GM12878 (cell line): ENCODE measurements at regions not wholly inside any gene's neighbourhood (a gene's known extent, or its start where the extent isn't known, plus 50 kb on each side); places are given as distances from the start of the nearest gene placed in this dataset.
"Not testable (repeated sequence)": the region's sequence is repeated elsewhere in the genome, so short reads cannot be mapped to it uniquely, and the experiment has no call there.

Experiments used
- ATAC-seq: fragments of 200-7000 bp; cut with Tn5 transposase; 3 replicates; pipeline ENCODE4 v1.9.1; 2020; ENCODE audit warnings: mild to moderate bottlenecking, moderate library complexity
- BruUV-seq: library from RNA; stranded (reverse); fragments of 400-500 nt; replicated peaks from 2 replicates; lab custom pipeline; 2021; lab: Mats Ljungman, UMichigan
- CTCF ChIA-PET: fragments of 300-600 bp; sonication (Branson Sonifier 250); formaldehyde crosslinking; extraction: SDS; loops from one replicate; lab custom pipeline; 2021; ENCODE audit warnings: inconsistent platforms; lab: Yijun Ruan, JAX
- POLR2A ChIA-PET: fragments of 350-600 bp; formaldehyde crosslinking; extraction: SDS; loops from one replicate; lab custom pipeline; 2021; ENCODE audit warnings: inconsistent platforms; lab: Charles Lee
- RAD21 ChIA-PET: fragments of 300-600 bp; sonication (Branson Sonifier 250); formaldehyde crosslinking; loops from one replicate; lab custom pipeline; 2023; ENCODE audit warnings: antibody characterized with exemption; ENCODE audit not compliant: unreplicated experiment; lab: Charles Lee
- SMC1A ChIA-PET: fragments of 300-600 bp; sonication (Branson Sonifier 250); formaldehyde crosslinking; loops from one replicate; lab custom pipeline; 2023; ENCODE audit not compliant: unreplicated experiment, uncharacterized antibody; lab: Charles Lee
- DNase-seq: peaks from one replicate; pipeline ENCODE4 v3.0.0-alpha.2; 2011; ENCODE audit warnings: low read depth, low spot score
- FAIRE-seq: peaks from 3 replicates; lab custom pipeline; 2011; peaks lifted over from hg19 to GRCh38; lab: Jason Lieb, UNC
- H2AFZ ChIP-seq: 2 replicates; pipeline ENCODE4 v1.6.0; 2011; ENCODE audit warnings: low read depth, low read length, control low read depth; ENCODE audit not compliant: control insufficient read depth
- H3K27ac ChIP-seq: 2 replicates; pipeline ENCODE4 v1.5.1; 2011; ENCODE audit warnings: control low read depth; ENCODE audit not compliant: control insufficient read depth, insufficient read depth
- H3K27me3 ChIP-seq, 2 experiments: replicated peaks in 1 of 2; 2 replicates each; pipeline versions ENCODE4 v1.6.0 to v1.6.1; 2011; ENCODE audit warnings: low read length in 1 of 2; ENCODE audit not compliant: control insufficient read depth in 2 of 2, insufficient read depth in 2 of 2
- H3K36me3 ChIP-seq, 2 experiments: 2 replicates each; pipeline ENCODE4 v1.5.1; 2011; ENCODE audit warnings: low read length in 1 of 2; ENCODE audit not compliant: control insufficient read depth in 2 of 2, insufficient read depth in 2 of 2
- H3K4me1 ChIP-seq: 2 replicates; pipeline ENCODE4 v1.6.1; 2011; ENCODE audit warnings: mild to moderate bottlenecking, low read length, moderate library complexity, mixed read lengths; ENCODE audit not compliant: control insufficient read depth, insufficient read depth
- H3K4me2 ChIP-seq: 2 replicates; pipeline ENCODE4 v1.6.0; 2011; ENCODE audit warnings: control low read depth; ENCODE audit not compliant: control insufficient read depth, insufficient read depth
- H3K4me3 ChIP-seq: fragments of 200-600 bp; sonication (generic); 2 replicates; pipeline ENCODE4 v1.5.1; 2016
- H3K79me2 ChIP-seq: 2 replicates; pipeline ENCODE4 v1.6.0; 2011; ENCODE audit warnings: low read length; ENCODE audit not compliant: control insufficient read depth, insufficient read depth
- H3K9ac ChIP-seq: 2 replicates; pipeline ENCODE4 v1.8.0; 2011; ENCODE audit warnings: low read length, control low read depth, mixed read lengths; ENCODE audit not compliant: control insufficient read depth, insufficient read depth
- H3K9me3 ChIP-seq: replicated peaks from 3 replicates; pipeline ENCODE4 v1.5.1; 2011; ENCODE audit warnings: mild to moderate bottlenecking, low read length; ENCODE audit not compliant: control insufficient read depth, insufficient read depth
- H4K20me1 ChIP-seq: 2 replicates; pipeline ENCODE4 v1.6.0; 2011; ENCODE audit not compliant: control insufficient read depth, insufficient read depth
- BHLHE40 ChIP-seq, 2 experiments: fragments of 450-650 bp in 1 of 2; IDR thresholded peaks; 2 replicates each; pipeline ENCODE4 v1.6.1; 2011 to 2017; ENCODE audit warnings: low read depth in 2 of 2, borderline replicate concordance in 1 of 2, improper control_type of control experiment in 1 of 2, low read length in 1 of 2, mild to moderate bottlenecking in 1 of 2
- SPI1 ChIP-seq: IDR thresholded peaks from 2 replicates; pipeline ENCODE4 v1.6.1; 2011; ENCODE audit warnings: low read depth, mild to moderate bottlenecking, low read length, moderate library complexity, borderline replicate concordance; ENCODE audit not compliant: insufficient read depth
- WGBS: methylation state at CpG from one replicate; pipeline ENCODE4 v1.1.6; 2016; ENCODE audit warnings: low lambda C conversion rate; ENCODE audit not compliant: insufficient replicate concordance, insufficient coverage; ENCODE audit errors: missing lambda C conversion rate; 5-methylcytosine and 5-hydroxymethylcytosine counted together
- in situ Hi-C: fragments of 300-500 bp; cut with MboI; formaldehyde crosslinking; loops from 9 replicates; pipeline ENCODE4 v1.14.3; 2018; ENCODE audit warnings: mixed read lengths
- intact Hi-C: fragments of 100-400 bp; cut with micrococcal nuclease; formaldehyde crosslinking; loops from one replicate; pipeline ENCODE4 v1.14.2; 2022; ENCODE audit not compliant: unreplicated experiment

GRCh38 chr1:95297906-95298305, 63.9 kb downstream of the RWDD3 start:
- in situ Hi-C loops, DNase-seq, H3K27me3 ChIP-seq, SMC1A ChIA-PET, CTCF ChIA-PET, BruUV-seq, H3K4me2 ChIP-seq, POLR2A ChIA-PET, H3K79me2 ChIP-seq, intact Hi-C loops, RAD21 ChIA-PET, H3K9ac ChIP-seq, H2AFZ ChIP-seq, ATAC-seq, H3K4me1 ChIP-seq, H3K27ac ChIP-seq, H3K9me3 ChIP-seq, H3K4me3 ChIP-seq, H4K20me1 ChIP-seq, H3K36me3 ChIP-seq, FAIRE-seq: not testable (repeated sequence)
- 83% methylated on average over 20 of the region's 20 CpGs for WGBS

GRCh38 chr1:95301091-95301490, 67.1 kb downstream of the RWDD3 start:
- in situ Hi-C loops (no loop called here), intact Hi-C loops (no loop called here)
- no peak overlapping the region for H3K9ac ChIP-seq
- H2AFZ ChIP-seq = no peak overlapping the region
- ChIA-PET RAD21 (no interaction called here), CTCF (no interaction called here), SMC1A (no interaction called here), POLR2A (no interaction called here)
- no peak for FAIRE-seq
- no peak for ATAC-seq
- no peak overlapping the region for H3K4me3 ChIP-seq
- no peak overlapping the region for H3K27ac ChIP-seq
- no peak overlapping the region for H3K4me2 ChIP-seq
- no peaks in the 10 kb centered on the region for H3K4me1 ChIP-seq
- no peaks in the 10 kb centered on the region for H3K9me3 ChIP-seq
- no TSS peak for BruUV-seq
- H4K20me1 ChIP-seq = no peaks in the 10 kb centered on the region
- DNase-seq = no peak
- no peaks in the 10 kb centered on the region for H3K79me2 ChIP-seq
- H3K36me3 ChIP-seq = no peaks in the 10 kb centered on the region
- TF ChIP-seq BHLHE40 (IDR thresholded peaks at IDR 0.05; ENCODE audit: borderline replicate concordance in 1 of 2, low read depth in 2 of 2, low read length in 1 of 2) (no peak), SPI1 (0 out of 2 replicates have a peak, but pooled peaks have one; percentile 25)
- H3K27me3 ChIP-seq = no peaks in the 10 kb centered on the region
